ENCODE measurements at regions not wholly inside any gene's neighbourhood (a gene's known extent, or its start where the extent isn't known, plus 50 kb on each side); places are given as distances from the start of the nearest gene placed in this dataset.

DNA sequence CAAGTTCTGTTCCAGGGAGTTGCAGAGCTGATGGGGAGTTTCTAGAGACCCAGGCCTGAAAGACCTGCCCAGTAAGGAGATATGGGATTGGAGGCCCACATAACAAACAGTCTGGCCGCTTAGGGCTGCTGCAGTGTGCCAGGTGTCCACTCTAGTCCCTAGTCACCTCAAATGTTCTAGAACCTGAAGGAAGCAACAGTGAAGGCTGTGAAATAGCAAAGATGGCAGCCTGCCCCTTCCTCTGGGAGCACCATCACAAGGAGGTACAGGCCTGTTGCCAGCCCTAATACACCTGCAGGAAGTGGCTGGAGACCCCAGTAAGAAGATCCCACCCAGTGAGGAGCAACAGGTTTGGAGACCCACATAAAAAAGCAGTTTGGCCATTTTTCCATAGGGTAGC lies 783.8 kb upstream of the EDIL3 start:
- H3K79me2 ChIP-seq = no peaks in the 10 kb centered on the region
- H3K4me3 ChIP-seq = no peak overlapping the region
- DNase-seq (ENCODE audit: low spot score) = no peak
- WGBS (ENCODE audit: low lambda C conversion rate, missing lambda C conversion rate) = 100% methylated on average over 1 of the region's 1 CpG
- H4K20me1 ChIP-seq (ENCODE audit: insufficient read depth, poor library complexity, severe bottlenecking) = no peaks in the 10 kb centered on the region
- no peaks in the 10 kb centered on the region for H3K4me1 ChIP-seq (ENCODE audit: insufficient read depth)
- no peaks in the 10 kb centered on the region for H3K9me2 ChIP-seq (replicated peaks; ENCODE audit: insufficient read depth)
- no peaks in the 10 kb centered on the region for H3K27me3 ChIP-seq
- TF ChIP-seq EZH2phosphoT487 (IDR thresholded peaks at IDR 0.05; ENCODE audit: low read depth, severe bottlenecking, unreplicated experiment) = no peak
- TF ChIP-seq, protein P1, sequence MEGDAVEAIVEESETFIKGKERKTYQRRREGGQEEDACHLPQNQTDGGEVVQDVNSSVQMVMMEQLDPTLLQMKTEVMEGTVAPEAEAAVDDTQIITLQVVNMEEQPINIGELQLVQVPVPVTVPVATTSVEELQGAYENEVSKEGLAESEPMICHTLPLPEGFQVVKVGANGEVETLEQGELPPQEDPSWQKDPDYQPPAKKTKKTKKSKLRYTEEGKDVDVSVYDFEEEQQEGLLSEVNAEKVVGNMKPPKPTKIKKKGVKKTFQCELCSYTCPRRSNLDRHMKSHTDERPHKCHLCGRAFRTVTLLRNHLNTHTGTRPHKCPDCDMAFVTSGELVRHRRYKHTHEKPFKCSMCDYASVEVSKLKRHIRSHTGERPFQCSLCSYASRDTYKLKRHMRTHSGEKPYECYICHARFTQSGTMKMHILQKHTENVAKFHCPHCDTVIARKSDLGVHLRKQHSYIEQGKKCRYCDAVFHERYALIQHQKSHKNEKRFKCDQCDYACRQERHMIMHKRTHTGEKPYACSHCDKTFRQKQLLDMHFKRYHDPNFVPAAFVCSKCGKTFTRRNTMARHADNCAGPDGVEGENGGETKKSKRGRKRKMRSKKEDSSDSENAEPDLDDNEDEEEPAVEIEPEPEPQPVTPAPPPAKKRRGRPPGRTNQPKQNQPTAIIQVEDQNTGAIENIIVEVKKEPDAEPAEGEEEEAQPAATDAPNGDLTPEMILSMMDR (IDR thresholded peaks at IDR 0.05; ENCODE audit: poor library complexity) = no peak
- H3K4me2 ChIP-seq = no peak overlapping the region
- H2AFZ ChIP-seq = no peak overlapping the region
- no peaks in the 10 kb centered on the region for H3K36me3 ChIP-seq (replicated peaks; ENCODE audit: insufficient read depth, low read depth)
- H3K27ac ChIP-seq = no peak overlapping the region
- H3K9me3 ChIP-seq (ENCODE audit: low read depth) = no peaks in the 10 kb centered on the region

DNA sequence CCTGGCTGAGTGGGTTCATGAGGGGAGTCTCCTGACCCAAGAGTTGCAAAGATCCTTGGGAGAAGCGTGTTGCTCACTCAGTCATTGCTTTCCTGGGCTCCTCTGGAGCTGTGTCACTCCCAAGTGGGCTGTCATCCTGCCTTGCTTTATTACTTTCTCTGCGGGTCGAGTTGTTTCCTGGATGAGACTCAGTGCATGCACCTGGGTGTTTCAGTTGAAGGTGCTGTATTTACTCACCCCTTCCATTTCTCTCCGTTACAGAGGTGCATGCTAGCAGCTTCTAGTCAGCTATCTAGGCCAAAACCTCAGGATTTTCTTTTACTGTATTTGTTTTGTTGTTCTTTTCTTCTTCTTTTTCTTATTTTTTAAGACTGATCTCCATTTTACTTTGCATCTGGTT lies 785.5 kb upstream of the EDIL3 start:
- Histone ChIP-seq H3K9me3 (ENCODE audit: low read depth) (no peaks in the 10 kb centered on the region), H4K20me1 (ENCODE audit: insufficient read depth, poor library complexity, severe bottlenecking) (no peaks in the 10 kb centered on the region), H2AFZ (no peak overlapping the region), H3K4me3 (no peak overlapping the region), H3K9me2 (replicated peaks; ENCODE audit: insufficient read depth) (no peaks in the 10 kb centered on the region), H3K79me2 (no peaks in the 10 kb centered on the region), H3K4me2 (no peak overlapping the region), H3K27me3 (no peaks in the 10 kb centered on the region), H3K4me1 (ENCODE audit: insufficient read depth) (no peaks in the 10 kb centered on the region), H3K27ac (no peak overlapping the region), H3K36me3 (replicated peaks; ENCODE audit: insufficient read depth, low read depth) (no peaks in the 10 kb centered on the region)
- TF ChIP-seq, protein P1 (IDR thresholded peaks at IDR 0.05; ENCODE audit: poor library complexity) = no peak
- TF ChIP-seq EZH2phosphoT487 (IDR thresholded peaks at IDR 0.05; ENCODE audit: low read depth, severe bottlenecking, unreplicated experiment) (no peak), EZH2 (IDR thresholded peaks at IDR 0.05; ENCODE audit: borderline replicate concordance) (no peak)
- 86% methylated on average over 4 of the region's 4 CpGs for WGBS (ENCODE audit: low lambda C conversion rate, missing lambda C conversion rate)
- DNase-seq (ENCODE audit: low spot score) = no peak

DNA sequence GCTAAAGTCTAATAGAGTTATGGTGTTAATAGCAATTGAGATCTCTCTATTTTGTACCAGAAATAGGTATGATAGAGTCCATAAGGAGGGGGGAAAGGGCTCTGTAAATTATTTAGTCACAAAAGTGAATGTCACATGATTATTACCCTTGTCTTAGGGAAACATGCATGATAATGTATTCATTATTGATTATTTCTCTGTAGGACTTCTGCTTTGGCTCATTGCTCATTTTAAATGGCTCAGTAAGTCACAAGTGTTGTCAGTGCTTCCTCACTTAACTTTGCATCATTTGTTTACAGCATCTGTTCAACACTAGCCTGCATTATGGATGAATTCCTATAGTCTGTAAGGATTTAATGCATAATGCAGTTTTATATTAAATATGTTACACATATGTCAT lies 788.8 kb upstream of the EDIL3 start:
- Histone ChIP-seq H3K27ac (no peak overlapping the region), H3K4me3 (no peak overlapping the region), H3K79me2 (no peaks in the 10 kb centered on the region), H4K20me1 (ENCODE audit: insufficient read depth, poor library complexity, severe bottlenecking) (no peaks in the 10 kb centered on the region), H3K4me1 (ENCODE audit: insufficient read depth) (no peaks in the 10 kb centered on the region), H3K4me2 (no peak overlapping the region), H3K27me3 (no peaks in the 10 kb centered on the region), H3K9me3 (ENCODE audit: low read depth) (no peaks in the 10 kb centered on the region), H3K9me2 (replicated peaks; ENCODE audit: insufficient read depth) (no peaks in the 10 kb centered on the region), H2AFZ (no peak overlapping the region), H3K36me3 (replicated peaks; ENCODE audit: insufficient read depth, low read depth) (no peaks in the 10 kb centered on the region)
- no peak for DNase-seq (ENCODE audit: low spot score)
- TF ChIP-seq EZH2phosphoT487 (IDR thresholded peaks at IDR 0.05; ENCODE audit: low read depth, severe bottlenecking, unreplicated experiment) (no peak), EZH2 (IDR thresholded peaks at IDR 0.05; ENCODE audit: borderline replicate concordance) (no peak)
- TF ChIP-seq, protein P1 (IDR thresholded peaks at IDR 0.05; ENCODE audit: poor library complexity) = no peak

DNA sequence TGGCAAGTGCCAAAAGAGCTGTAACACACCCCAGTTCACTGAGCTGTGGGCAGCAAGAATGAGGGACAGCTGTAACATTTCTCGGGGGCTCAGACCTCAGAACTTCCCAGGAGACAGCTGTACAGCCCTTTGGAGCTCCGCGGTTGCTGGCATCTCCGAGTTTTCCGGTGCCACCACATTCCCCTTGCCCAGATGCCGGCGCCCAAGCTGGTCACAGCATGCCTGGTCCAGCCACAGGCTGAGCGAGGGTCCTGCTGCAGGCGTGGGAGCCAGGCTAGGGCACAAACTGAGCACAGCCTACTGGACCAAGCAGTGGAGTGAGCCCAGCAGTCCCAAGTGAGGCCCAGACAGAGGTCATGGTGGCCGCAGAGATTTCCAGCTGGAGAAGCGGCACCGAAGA lies 797.7 kb upstream of the EDIL3 start:
- H3K27me3 ChIP-seq = no peaks in the 10 kb centered on the region
- TF ChIP-seq EZH2phosphoT487 (IDR thresholded peaks at IDR 0.05; ENCODE audit: low read depth, severe bottlenecking, unreplicated experiment) = no peak
- no peak for TF ChIP-seq EZH2 (IDR thresholded peaks at IDR 0.05; ENCODE audit: borderline replicate concordance)
- TF ChIP-seq, protein P1 (IDR thresholded peaks at IDR 0.05; ENCODE audit: poor library complexity) = no peak
- no peaks in the 10 kb centered on the region for H4K20me1 ChIP-seq (ENCODE audit: insufficient read depth, poor library complexity, severe bottlenecking)
- H3K4me1 ChIP-seq (ENCODE audit: insufficient read depth) = no peaks in the 10 kb centered on the region
- no peaks in the 10 kb centered on the region for H3K9me3 ChIP-seq (ENCODE audit: low read depth)
- H3K4me3 ChIP-seq = no peak overlapping the region
- WGBS (ENCODE audit: low lambda C conversion rate, missing lambda C conversion rate) = 95% methylated on average over 12 of the region's 12 CpGs
- H3K9me2 ChIP-seq (replicated peaks; ENCODE audit: insufficient read depth) = no peaks in the 10 kb centered on the region
- no peaks in the 10 kb centered on the region for H3K79me2 ChIP-seq
- no peak overlapping the region for H3K27ac ChIP-seq
- no peak overlapping the region for H3K4me2 ChIP-seq
- H2AFZ ChIP-seq = no peak overlapping the region
- DNase-seq (ENCODE audit: low spot score) = no peak
- H3K36me3 ChIP-seq (replicated peaks; ENCODE audit: insufficient read depth, low read depth) = no peaks in the 10 kb centered on the region
